ENCODE measurements at regions not wholly inside any gene's neighbourhood (a gene's known extent, or its start where the extent isn't known, plus 50 kb on each side); places are given as distances from the start of the nearest gene placed in this dataset.
"Not testable (repeated sequence)": the region's sequence is repeated elsewhere in the genome, so short reads cannot be mapped to it uniquely, and the experiment has no call there.

DNA sequence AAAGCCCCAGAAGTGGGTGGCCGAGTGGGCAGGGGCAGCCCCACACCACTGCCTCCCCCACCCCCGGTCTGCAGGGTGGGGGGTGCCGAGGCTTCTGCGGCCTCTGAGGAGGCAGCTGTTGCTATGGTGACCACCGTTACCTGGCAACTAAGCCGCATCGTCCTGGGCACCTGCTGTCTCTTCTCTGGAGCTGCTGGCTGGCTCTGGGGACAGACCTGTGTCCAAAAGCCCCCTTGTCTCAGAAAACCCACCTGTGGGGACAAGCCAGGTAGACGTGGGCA, 79.9 kb upstream of the PRR5 start:
- H3K4me3 ChIP-seq (ENCODE audit: low read depth, low read length), result no peak overlapping the region
- no peak for DNase-seq (ENCODE audit: low read depth)
- TF ChIP-seq, protein P1, sequence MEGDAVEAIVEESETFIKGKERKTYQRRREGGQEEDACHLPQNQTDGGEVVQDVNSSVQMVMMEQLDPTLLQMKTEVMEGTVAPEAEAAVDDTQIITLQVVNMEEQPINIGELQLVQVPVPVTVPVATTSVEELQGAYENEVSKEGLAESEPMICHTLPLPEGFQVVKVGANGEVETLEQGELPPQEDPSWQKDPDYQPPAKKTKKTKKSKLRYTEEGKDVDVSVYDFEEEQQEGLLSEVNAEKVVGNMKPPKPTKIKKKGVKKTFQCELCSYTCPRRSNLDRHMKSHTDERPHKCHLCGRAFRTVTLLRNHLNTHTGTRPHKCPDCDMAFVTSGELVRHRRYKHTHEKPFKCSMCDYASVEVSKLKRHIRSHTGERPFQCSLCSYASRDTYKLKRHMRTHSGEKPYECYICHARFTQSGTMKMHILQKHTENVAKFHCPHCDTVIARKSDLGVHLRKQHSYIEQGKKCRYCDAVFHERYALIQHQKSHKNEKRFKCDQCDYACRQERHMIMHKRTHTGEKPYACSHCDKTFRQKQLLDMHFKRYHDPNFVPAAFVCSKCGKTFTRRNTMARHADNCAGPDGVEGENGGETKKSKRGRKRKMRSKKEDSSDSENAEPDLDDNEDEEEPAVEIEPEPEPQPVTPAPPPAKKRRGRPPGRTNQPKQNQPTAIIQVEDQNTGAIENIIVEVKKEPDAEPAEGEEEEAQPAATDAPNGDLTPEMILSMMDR (IDR thresholded peaks at IDR 0.05; ENCODE audit: insufficient read depth, low read length), result no peak

DNA sequence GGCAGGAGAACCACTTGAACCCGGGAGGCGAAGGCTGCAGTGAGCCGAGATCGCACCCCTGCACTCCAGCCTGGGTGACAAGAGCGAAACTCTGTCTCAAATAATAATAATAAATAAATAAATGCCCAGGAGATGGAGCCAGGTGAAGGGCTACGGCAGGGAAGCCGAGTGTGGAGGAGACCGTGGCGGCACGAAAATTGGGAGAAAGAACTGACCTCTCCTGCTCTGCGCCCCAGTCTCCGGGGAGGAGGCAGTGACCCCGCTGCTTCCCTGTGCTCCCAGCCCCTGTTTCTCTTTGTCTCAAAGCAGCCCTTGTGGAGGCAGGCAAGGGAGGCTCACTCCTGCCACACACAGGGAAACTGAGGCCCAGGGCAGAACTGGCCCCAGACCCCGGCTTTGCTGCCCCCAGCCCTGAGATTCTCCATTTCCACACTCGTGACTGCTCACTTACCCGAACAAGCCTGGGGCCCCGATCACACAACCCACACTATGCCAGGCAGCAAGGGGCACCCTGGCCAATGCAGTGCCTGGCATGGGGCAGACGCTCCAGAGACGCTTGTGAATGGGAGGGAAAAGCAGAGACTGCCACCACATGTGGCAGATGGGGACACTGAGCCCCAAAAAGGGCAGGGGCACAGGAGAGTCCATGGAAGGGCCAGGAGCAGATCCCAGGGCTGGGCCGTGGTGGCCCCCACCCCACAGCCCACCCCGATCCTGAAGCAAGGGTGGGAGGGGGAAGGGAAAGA, 80.4 kb upstream of the PRR5 start:
- DNase-seq (ENCODE audit: low read depth), result no peak
- no peak overlapping the region for H3K4me3 ChIP-seq (ENCODE audit: low read depth, low read length)
- TF ChIP-seq, protein P1 (IDR thresholded peaks at IDR 0.05; ENCODE audit: insufficient read depth, low read length), result no peak

DNA sequence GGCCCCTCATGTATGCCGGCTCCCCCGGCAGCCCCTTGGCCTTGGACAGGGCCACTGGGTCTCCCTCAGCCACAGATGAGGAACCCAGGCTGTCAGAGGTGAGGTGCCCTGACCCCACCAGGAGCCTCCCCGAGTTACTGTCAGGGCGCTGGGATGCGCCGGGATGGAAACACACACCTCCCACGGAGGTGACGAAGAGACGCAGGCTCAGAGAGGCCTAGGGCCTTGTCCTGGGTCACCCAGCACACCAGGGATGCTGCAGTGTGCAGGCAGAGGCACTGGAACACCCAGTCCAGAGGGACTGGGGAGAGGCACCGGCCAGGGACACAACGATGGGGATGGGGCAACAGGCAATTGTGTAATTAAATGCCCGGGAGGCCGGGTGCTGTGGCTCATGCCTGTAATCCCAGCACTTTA, 81.2 kb upstream of the PRR5 start:
- H3K4me3 ChIP-seq (ENCODE audit: low read depth, low read length), result no peak overlapping the region
- no peak for DNase-seq (ENCODE audit: low read depth)
- TF ChIP-seq, protein P1 (IDR thresholded peaks at IDR 0.05; ENCODE audit: insufficient read depth, low read length), result no peak

DNA sequence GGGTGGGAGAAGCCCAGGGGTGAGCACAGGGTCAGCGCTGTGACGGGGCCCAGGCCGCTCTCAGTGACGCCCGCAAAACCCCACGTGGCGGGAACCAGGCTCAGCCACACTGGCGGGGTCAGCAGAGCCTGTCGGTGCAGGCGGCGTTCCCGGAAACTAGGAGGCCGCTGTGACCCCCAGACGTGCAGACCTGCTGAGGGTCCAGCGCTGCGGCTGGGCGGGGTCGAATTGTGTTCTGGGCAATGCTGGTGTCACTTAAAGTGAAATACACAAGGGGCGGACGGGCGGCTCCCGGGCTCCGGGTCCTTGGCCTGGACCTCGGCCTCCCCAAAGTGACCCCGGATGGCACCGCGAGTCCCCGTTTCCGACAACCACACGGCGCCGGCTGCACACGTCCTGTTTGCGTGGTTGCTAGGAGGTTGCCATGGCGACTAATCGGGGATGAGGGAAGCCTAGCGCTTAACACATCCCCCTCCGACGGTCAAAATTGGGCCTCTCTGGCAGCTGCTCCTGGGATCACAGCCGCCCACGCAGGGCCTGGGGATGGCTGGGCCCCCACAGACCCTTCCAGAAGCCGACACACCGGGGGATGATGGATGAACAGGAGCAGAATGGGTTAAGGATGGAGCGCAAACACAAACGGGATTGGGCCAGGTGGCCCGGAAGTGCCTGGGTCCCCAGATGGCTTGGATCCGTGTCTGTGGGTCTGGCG, 81.7 kb upstream of the PRR5 start:
- DNase-seq (ENCODE audit: low read depth), result peak; percentile 45
- TF ChIP-seq, protein P1 (IDR thresholded peaks at IDR 0.05; ENCODE audit: insufficient read depth, low read length), result no peak
- H3K4me3 ChIP-seq (ENCODE audit: low read depth, low read length), result no peak overlapping the region

DNA sequence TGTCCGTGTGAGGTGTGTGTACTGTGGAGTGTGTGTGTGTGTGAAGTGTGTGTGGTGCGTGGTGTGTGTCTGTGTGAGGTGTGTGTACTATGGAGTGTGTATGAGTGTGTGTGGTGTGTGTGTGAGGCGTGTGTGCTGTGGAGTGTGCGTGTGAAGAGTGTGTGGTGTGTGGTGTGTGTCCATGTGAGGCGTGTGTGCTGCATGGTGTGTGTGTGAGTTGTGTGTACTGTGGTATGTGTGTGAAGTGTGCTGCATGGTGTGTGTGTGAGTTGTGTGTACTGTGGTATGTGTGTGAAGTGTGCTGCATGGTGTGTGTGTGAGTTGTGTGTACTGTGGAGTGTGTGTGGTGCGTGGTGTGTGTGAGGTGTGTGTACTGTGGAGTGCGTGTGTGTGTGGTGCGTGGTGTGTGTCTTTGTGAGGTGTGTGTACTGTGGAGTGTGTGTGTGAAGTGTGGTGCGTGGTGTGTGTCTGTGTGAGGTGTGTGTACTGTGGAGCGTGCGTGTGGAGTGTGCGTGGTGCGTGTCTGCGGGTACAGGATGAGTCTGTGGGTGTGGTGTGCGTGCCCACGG, 82.4 kb upstream of the PRR5 start:
- not testable (repeated sequence) for DNase-seq (ENCODE audit: low read depth); H3K4me3 ChIP-seq (ENCODE audit: low read depth, low read length)

DNA sequence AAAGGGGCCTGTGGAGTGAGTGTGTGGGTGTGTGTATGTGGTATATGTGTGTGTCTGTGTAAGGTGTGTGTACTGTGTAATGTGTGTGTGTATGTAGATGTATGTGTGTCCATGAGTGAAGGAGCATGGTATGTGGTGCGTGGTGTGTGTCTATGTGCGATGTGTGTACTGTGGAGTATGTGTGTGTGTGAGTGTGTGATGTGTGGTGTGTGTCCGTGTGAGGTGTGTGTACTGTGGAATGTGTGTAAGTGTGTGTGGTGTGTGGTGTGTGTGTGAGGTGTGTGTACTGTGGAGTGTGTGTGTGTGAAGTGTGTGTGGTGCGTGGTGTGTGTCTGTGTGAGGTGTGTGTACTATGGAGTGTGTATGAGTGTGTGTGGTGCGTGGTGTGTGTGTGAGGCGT, 83.1 kb upstream of the PRR5 start:
- H3K4me3 ChIP-seq (ENCODE audit: low read depth, low read length); DNase-seq (ENCODE audit: low read depth): not testable (repeated sequence)

DNA sequence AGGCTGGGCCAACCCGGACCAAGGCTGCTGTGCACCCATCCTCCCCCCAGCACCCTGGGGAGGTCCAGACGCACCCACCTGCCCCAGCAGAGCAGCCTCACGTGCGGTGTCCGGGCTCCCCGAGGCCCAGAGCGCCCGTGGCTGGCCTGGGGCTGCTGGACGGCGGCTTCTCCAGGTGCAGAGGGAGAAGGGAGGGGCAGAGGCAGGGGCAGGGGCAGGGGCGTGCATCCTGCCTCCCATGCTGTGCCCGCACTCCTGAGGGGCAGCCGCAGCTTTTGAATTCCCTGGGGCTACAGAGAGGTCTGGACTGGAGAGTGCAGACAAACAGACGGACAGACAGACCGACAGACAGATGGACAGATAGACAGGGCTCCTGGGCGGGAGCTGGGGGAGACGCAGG, 83.6 kb upstream of the PRR5 start:
- TF ChIP-seq, protein P1 (IDR thresholded peaks at IDR 0.05; ENCODE audit: insufficient read depth, low read length), result no peak
- H3K4me3 ChIP-seq (ENCODE audit: low read depth, low read length), result no peak overlapping the region
- DNase-seq (ENCODE audit: low read depth), result no peak

DNA sequence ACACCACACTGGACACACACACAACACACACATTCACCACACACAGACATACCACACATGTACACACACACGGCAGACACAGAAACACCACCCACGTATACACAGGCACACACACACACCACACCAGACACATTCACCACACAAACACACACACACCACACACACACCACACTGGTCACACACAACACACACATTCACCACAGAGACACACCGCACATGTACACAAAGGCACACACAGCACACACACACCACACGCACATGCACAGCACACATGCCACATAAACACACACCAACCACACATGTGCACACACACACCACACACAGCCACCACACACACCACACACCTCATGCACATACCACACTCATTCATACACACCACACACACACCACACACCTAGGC, 84.2 kb upstream of the PRR5 start:
- no peak for DNase-seq (ENCODE audit: low read depth)
- H3K4me3 ChIP-seq (ENCODE audit: low read depth, low read length), result no peak overlapping the region
- TF ChIP-seq, protein P1 (IDR thresholded peaks at IDR 0.05; ENCODE audit: insufficient read depth, low read length), result no peak
